ENCODE measurements at regions not wholly inside any gene's neighbourhood (a gene's known extent, or its start where the extent isn't known, plus 50 kb on each side); places are given as distances from the start of the nearest gene placed in this dataset.

DNA sequence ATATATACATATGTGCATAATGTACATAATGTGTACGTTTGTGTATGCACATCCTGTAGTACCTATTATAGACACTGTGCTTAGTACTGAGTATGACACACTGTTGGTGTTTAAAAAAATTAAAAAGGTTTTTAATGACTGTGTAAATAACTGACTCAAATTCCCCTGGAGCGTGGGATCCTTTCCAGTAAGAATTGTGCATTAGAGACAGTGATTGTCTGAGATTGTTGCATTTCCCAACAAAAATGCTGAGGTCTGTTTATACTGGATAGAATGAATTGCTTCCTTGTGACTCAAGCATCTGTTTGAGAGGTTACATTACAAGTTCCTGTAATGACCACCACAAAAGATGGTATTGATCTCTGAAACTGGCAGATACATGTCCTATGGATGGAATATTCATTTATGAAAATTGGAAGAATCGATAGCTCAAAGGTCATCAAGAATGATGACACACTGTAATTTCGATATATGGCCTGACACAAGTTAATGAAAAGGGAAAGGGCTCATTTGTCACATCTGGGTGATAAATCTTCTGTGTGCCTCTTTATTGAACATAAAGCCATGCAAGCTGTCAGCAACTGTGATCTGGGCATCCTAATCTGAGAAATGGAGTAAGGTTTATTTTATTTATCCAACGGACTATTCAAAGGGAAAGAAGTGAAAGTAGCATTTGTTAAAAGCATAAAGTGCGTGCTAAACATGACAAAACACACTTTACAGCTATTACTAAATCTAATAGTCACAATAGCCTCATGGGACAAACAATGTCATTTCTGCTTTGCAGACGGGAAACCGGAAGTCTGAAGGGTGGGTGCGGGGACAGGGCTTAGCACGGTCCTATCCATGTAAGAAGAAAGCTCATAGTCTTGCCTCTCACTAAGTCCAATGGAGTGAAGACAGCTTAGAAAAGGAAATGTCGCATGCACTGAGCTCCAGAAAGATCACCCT is 228.8 kb downstream of the CDH11 start:
- peak; percentile 86 for DNase-seq (ENCODE audit: low read depth)

GRCh38 chr16:64889446-64889845 is 232.4 kb downstream of the CDH11 start:
- DNase-seq (ENCODE audit: low read depth), result no peak

- DNase-seq (ENCODE audit: low read depth), result no peak
These were observed 234.2 kb downstream of the CDH11 start for GRCh38 chr16:64887651-64888050.

DNA sequence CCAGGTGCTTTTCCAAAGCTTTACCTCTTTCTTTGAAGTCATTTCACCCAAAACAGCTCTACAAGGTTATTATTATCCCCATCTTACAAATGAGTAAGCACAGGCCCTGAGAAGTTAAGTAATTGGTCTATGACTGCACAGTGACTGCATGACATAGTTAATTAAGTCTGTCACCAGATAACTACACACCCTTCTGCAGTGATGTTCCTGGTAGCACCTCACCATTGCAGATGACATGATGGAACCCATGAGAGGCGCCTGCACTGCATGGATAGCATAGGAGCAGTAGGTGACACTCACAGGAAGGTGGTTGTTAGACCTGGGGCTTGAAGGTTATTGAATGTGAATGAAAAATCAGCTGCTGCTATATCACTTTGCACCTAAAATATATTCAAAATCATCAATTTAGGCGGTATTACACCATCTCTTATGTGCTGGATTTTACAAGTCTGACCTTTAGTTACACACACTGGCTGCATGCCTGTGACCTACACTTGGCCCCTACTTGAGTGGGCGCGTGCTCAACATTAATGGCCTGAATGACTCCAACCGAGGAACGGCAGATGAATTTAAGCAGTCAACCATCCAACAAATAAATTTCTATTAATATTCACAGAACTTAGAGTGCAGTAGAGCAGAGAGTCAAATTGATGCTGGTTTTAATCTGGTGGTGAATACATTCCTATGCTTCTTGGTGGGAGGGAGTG is 239.6 kb downstream of the CDH11 start:
- DNase-seq (ENCODE audit: low read depth), result no peak

DNA sequence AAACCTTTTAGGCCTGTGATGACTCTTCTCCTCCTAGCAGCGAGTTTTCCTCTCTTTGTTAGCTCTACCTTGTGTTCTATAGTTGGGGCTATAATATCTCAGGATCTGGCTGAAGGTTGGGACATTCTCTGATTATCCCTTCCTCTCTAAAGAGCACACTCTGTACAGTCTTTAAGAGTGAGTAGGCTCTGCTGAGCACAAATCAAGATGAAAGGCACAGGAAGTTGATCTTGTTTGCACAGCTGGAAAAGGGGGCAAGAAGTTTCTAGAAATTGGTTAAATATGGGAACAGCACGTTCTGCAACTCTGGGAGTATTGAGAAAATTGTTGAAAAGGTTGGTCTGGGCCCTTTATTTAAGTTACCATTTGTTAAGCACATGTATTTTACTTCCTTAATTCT is 240.9 kb downstream of the CDH11 start:
- DNase-seq (ENCODE audit: low read depth), result no peak

DNA sequence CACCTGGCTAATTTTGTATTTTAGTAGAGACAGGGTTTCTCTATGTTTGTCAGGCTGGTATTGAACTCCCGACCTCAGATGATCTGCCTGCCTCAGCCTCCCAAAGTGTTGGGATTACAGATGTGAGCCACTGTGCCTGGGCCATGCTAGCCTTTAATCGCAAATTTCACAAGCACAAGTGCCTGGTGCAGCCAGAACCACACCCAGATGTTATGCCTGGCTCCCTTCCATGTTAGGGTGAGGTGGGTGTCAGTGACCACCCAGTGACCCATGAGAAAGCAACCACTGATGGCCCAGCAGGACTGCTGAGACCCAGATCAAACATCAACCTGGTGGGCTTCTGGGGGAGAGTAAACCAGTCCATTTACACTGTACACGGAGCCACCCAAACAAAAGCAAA is 241.9 kb downstream of the CDH11 start:
- no peak for DNase-seq (ENCODE audit: low read depth)

- no peak for DNase-seq (ENCODE audit: low read depth)
These were observed 242.9 kb downstream of the CDH11 start for GRCh38 chr16:64878940-64879339.

GRCh38 chr16:64872101-64872500 is 249.8 kb downstream of the CDH11 start:
- no peak for DNase-seq (ENCODE audit: low read depth)

DNA sequence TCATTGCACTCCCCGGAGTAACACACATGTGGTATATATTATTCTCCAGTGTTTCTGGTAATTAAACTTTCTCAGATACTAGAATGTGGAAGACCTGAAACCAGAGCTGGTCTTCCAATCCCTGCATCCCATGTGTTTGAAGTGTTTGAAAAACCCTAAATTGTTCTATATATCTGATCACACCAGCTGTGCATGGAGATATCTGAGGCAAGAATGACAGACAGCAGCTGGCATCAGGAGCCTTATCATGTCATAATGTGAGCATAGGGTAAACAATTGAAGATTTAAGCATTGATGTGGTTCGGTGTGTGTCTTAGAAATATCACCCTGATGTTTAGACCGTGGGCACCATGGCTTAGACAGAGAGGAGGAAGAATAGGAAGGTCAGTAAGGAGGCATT is 251.0 kb downstream of the CDH11 start:
- no peak for DNase-seq (ENCODE audit: low read depth)

- no peak for DNase-seq (ENCODE audit: low read depth)
These were observed 252.1 kb downstream of the CDH11 start for GRCh38 chr16:64869781-64870180.

GRCh38 chr16:64866021-64866420 is 255.8 kb downstream of the CDH11 start:
- DNase-seq (ENCODE audit: low read depth), result no peak

DNA sequence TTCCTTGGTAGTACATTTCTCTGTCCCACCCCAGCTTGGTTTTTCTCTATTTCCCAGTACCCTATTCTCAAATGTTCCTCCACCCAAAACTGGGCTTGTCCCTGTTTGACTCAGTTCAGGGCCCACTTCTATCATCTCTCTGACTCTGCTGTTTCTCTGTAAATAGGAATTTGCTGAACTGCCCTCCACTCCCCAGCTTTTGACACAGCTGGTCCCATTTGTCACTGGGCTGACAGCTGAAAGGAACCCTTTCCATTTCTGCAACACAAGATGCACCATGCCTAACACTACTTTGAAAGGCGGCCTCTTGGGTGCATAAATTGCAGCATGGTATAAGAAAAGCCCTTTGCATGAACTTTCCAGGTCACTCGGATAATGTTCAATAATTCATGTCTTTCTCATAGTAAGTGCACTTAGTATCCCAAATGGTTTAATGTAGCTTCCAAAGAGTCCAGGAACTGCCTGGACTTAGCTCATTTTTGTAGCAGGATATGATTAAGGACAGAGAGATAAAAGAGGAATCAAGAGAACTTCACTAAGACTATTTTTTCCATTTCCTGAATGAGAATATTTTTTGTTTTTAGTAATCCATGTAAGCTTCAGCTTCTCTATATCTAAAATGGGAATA is 256.7 kb downstream of the CDH11 start:
- DNase-seq (ENCODE audit: low read depth), result no peak

GRCh38 chr16:64864232-64864809 is 257.5 kb downstream of the CDH11 start:
- DNase-seq (ENCODE audit: low read depth), result peak; percentile 82

- no peak for DNase-seq (ENCODE audit: low read depth)
These were observed 263.8 kb downstream of the CDH11 start for GRCh38 chr16:64858076-64858475.

DNA sequence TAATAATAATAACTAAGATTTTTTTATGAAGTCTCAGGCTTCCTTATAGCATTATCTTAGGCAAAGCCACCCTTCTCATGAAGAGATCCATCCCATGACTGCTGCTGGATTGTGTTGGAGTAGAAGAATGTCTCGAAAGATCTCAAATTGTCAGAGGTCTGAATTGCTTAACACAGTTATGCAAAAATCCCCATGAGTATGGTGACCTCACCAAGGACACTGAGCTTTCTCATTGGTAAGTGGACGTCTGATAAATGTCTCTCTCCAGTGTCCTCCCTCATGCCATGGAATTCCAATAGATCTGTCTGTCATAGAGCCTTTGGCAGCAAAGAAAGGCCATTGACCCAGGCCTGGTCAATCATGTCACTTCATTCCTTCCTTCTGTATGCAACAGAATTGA is 264.5 kb downstream of the CDH11 start:
- DNase-seq (ENCODE audit: low read depth), result no peak

DNA sequence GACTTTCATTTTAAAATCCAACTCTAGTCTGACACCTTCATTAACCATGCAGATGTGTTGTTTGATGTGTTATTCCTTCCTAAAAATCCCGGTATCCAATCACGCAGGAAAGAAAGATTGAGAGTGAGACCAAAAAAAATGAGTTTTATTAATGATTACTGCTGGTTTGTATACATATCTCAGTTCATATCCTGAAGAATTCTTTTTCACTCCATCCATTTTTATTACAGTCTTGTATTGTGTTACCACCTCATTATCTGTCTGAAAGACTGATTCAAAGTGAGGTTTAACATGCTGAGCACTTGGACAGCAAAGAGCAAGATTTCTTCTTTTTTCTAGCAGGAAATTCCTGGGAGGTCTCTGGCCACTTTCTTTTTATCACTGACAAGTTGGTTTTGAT is 268.3 kb downstream of the CDH11 start:
- no peak for DNase-seq (ENCODE audit: low read depth)

GRCh38 chr16:64846966-64847365 is 274.9 kb downstream of the CDH11 start:
- DNase-seq (ENCODE audit: low read depth), result no peak

DNA sequence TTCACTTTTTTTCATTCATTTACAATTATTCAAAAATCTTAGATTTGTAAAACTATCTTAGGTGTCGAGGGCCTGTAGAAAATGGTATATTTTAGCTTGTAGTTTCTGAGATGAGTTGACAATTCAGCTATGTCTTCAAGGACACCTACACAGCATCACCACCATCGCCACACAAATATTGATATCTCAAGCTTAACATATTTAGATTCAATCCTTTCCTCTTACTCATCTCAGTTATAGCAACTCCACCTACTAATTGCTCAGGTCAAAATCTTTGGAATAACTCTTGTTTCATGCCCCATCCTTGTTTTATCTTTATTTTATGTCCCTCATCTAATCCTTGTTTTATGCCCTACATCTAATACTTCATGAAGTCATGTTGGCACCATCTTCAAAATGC is 276.8 kb downstream of the CDH11 start:
- DNase-seq (ENCODE audit: low read depth), result no peak

- DNase-seq (ENCODE audit: low read depth), result no peak
These were observed 280.4 kb downstream of the CDH11 start for GRCh38 chr16:64841482-64841881.

DNA sequence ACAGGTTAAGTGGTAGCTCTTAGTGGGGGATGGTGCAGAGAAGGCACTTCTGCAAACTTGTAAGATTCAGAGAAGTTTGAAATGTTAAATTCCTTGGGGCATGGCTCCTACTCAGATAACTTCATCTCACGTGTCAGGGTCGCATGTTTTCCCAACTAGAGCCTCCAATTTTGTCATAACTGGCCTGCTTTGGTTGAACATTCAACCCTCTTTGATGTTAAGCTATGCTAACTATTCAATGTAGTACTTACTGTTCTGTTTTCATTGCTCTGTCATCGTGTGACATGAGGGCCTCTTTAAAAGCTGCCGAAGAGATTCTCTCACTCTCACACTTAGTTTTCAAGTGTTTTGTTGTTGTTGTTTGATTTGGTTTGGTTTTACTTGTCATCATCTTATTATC is 280.8 kb downstream of the CDH11 start:
- DNase-seq (ENCODE audit: low read depth), result no peak

- no peak for DNase-seq (ENCODE audit: low read depth)
These were observed 291.2 kb downstream of the CDH11 start for GRCh38 chr16:64830653-64831052.

GRCh38 chr16:64829678-64830077 is 292.2 kb downstream of the CDH11 start:
- DNase-seq (ENCODE audit: low read depth), result no peak

GRCh38 chr16:64826374-64826773 is 295.5 kb downstream of the CDH11 start:
- DNase-seq (ENCODE audit: low read depth), result no peak
